GM18858 (cell line): ENCODE measurements at regions not wholly inside any gene's neighbourhood (a gene's known extent, or its start where the extent isn't known, plus 50 kb on each side); places are given as distances from the start of the nearest gene placed in this dataset.

Experiments
- ATAC-seq: cut with Tn5 transposase; IDR thresholded peaks from one replicate; pipeline ENCODE4 v1.9.1; 2021; ENCODE audit not compliant: unreplicated experiment

DNA sequence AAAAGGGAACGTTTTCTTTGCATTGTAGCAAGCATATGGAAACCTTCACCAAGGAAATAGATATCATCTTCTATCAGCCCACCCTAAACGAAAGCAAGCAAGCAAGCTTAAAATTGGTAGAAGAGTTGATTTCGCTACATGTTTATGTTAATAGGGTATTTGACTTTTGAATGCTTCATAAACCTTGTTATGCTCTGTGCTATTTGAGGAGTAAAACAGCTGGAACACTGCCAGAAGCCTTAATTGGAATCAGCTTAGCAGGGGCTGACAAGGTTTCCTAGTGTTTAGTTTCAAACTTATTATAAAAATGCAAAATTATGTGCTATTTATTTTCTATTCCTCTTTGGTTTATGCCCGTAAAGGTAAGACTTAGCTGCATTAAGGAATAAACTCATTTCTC lies 70.6 kb upstream of the LINC00305 start:
- ATAC-seq, result no peak

DNA sequence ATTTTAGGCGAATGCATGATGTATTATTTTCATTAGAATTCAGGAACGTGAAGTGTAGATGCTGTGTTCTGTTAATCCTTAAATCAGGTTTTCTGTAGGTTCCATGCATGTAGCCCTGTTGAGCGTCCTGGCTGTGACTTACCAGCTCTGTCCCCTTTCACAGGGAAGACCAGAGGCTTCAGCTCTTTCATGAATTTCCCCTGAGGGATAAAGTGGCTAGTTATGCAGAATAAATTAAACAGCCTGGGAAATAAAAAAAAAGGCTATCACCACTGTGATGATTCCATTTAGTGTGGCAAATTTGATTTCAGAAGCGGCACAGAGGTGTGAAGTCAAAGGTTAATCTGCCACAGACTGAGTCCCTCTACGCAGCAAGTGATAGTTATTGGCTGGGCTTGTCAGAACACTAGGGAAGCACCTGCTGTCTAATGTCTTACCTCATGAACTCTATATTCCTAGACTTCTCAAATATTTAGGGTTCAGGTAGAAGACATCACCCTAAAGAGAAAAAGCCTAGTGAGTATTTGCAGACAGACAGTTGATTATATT lies 61.6 kb upstream of the LINC00305 start:
- no peak for ATAC-seq

DNA sequence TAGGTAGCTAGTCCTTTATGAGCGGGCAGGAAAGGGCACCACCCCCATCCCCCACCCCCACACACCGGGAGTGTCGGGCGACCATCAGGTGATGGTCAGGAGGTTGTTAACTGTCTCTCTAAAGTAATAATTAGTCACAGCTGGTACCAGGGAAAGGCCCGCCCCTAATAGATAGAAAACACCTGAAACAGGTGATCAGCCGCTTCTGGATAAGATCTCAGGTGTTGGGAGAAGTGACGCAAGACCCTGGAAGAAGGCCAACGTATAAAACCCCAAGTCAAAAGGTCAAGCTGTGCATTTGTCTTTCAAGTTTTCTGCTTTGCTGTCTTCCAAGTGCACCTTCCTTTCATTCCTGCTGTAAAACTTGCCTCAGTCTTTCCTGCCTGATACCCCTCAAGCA lies 59.6 kb upstream of the LINC00305 start:
- no peak for ATAC-seq

DNA sequence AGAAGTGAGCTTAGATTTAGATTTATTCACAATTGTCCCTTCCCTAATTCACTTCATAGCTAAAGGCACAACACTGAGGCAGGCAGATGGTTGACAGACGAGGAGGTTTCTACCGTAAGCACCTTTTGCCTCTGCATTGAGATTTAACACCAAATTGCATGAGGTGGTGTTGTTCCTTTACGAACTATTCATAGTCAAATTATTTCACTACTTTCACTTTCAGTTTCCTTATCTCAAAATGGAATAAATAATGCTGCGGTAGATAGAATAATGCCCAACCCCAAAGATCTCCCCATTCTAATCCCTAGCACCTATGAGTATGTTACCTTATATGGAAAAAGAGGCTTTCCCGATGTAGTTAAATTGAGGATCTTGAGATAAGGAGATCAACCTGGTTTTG lies 58.9 kb upstream of the LINC00305 start:
- ATAC-seq, result no peak

DNA sequence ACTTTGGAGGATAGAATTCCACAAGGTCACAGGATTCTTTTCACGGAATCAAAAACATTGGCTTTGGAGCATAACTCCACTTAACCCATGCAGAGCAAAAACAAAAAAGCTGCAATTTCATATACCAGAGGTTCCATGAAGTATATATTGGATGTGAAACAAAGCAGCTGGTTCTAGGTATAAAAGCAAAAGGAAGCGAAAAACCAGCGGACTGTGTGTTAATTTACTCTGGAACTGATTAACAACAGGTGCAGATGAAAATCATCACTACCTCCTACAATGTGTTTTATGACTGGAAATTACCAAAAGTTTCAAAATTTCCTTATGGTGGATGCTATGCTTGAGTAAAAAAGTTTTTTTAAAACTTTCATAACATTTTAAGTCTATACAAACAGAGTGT lies 54.4 kb upstream of the LINC00305 start:
- ATAC-seq, result no peak

DNA sequence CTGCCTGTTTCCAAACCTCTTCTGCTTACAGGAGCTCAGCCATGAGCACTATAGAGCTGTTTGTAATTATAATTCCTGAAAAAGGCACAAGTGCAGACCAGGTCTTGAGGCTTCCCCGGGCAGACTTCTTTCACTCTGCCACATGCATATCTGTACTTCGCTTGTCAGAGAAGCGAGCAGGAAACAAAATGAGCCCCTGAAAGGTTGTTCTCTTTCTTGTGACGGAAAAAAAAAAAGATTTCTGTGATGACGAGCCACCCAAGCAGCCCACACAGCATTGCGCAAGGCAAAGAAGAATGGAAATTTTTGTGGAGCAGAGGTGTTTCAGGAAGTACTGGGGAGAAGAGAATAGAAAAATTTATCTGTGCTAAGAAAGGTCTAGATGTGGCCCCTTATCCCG lies 54.0 kb upstream of the LINC00305 start:
- ATAC-seq, result no peak

DNA sequence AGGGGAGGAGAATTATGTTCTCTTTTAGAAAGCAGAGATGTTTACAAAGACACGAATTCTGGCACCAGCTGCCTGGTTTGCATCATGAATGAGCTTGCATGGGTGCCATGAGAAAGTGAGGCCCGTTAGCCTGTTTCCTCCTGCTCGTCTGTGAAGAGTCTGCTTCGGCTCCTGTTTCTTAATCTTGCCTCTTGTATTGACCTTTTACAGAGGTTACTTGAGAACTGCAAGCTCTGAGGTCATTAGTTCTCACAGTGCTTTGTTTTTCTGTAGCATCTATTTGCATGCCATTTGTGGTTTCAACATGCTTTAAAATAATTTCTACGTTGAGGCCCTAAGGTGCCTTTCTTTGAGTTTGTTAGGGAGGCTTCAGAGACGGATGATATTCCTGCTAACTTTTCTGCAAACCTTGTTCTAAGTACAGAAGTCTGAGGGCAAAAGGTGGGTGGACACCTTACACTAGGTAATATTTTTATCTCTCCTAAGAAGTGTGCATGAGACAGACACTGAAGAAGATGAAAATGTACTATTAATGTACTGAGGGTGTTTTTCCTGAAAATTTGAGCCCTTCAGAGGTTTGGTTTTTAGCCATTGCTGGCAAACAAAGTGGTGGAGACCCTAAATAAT lies 53.4 kb upstream of the LINC00305 start:
- ATAC-seq, result peak; percentile 45

DNA sequence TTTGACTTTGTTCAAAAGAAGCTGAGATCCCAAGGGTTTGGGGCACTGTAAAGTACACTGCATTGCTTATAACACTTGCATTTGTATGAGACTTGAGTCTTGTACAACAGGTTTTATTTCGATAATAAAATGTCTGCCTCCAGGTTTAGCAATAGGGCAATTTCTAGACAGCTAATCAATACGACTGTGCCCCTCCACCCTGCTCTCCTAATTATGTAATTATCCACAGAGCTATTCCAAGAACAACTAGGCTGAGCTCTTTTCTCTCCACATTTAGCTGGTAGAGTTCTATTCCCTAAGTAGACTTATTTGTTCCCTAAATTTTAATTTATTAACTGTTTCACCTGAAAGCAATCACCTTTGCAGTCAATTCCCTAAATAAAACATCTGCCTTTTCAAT lies 52.9 kb upstream of the LINC00305 start:
- no peak for ATAC-seq

DNA sequence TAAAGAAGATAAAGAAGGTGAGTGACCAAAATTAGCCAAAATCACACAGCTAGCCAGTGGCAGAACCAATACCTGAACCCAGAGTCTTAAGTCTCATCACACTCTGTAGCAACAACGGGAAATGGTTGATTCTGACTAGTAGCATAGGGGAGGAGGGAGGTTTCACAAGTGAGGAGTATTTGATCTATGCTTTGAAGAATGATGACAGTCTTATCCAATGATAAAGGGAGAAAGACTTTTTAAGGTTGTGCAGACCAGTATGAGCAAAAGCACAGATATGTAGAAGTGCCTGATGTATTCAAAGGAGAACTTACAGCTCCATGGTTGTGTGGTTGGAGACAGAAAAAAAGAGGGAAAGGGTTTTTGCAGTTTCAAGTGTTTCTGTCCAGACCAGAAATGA lies 50.7 kb upstream of the LINC00305 start:
- ATAC-seq, result no peak
